ENCODE measurements at regions not wholly inside any gene's neighbourhood (a gene's known extent, or its start where the extent isn't known, plus 50 kb on each side); places are given as distances from the start of the nearest gene placed in this dataset.

GRCh38 chr13:58134525-58134924, 503.0 kb downstream of the PCDH17 start:
- no peak for TF ChIP-seq BACH2 (CRISPR knock-in tag; IDR thresholded peaks at IDR 0.05; ENCODE audit: borderline replicate concordance)
- TF ChIP-seq TSHZ2 (CRISPR knock-in tag; IDR thresholded peaks at IDR 0.05): no peak
- TF ChIP-seq ARNTL (CRISPR knock-in tag; IDR thresholded peaks at IDR 0.05; ENCODE audit: borderline replicate concordance, low read depth): no peak
- TF ChIP-seq ZNF8 (CRISPR knock-in tag; IDR thresholded peaks at IDR 0.05): no peak
- no peak for TF ChIP-seq POU6F1 (CRISPR knock-in tag; IDR thresholded peaks at IDR 0.05; ENCODE audit: borderline replicate concordance, low read depth)
- TF ChIP-seq, protein P1, sequence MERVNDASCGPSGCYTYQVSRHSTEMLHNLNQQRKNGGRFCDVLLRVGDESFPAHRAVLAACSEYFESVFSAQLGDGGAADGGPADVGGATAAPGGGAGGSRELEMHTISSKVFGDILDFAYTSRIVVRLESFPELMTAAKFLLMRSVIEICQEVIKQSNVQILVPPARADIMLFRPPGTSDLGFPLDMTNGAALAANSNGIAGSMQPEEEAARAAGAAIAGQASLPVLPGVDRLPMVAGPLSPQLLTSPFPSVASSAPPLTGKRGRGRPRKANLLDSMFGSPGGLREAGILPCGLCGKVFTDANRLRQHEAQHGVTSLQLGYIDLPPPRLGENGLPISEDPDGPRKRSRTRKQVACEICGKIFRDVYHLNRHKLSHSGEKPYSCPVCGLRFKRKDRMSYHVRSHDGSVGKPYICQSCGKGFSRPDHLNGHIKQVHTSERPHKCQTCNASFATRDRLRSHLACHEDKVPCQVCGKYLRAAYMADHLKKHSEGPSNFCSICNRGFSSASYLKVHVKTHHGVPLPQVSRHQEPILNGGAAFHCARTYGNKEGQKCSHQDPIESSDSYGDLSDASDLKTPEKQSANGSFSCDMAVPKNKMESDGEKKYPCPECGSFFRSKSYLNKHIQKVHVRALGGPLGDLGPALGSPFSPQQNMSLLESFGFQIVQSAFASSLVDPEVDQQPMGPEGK (CRISPR knock-in tag; IDR thresholded peaks at IDR 0.05; ENCODE audit: borderline replicate concordance): no peak
- TF ChIP-seq ESRRG (CRISPR knock-in tag; IDR thresholded peaks at IDR 0.05): no peak
- TF ChIP-seq CSRNP3 (CRISPR knock-in tag; IDR thresholded peaks at IDR 0.05): no peak
- no peak for TF ChIP-seq ZNF70 (CRISPR knock-in tag; IDR thresholded peaks at IDR 0.05)

Measured in SK-N-SH treated with all-trans-retinoic acid at 6 μM for 48 hours (cell line).